T-cell (primary cell): ENCODE measurements at regions not wholly inside any gene's neighbourhood (a gene's known extent, or its start where the extent isn't known, plus 50 kb on each side); places are given as distances from the start of the nearest gene placed in this dataset.

Experiments used
- ATAC-seq, 4 experiments: fragments of 200-7000 bp in 3 of 4; fragments of 150-1000 bp in 1 of 4; cut with Tn5 transposase; replicated peaks in 1 of 4; 1 replicate in 3 of 4; 2 replicates in 1 of 4; pipeline ENCODE4 v1.10.0; 2021; ENCODE audit warnings: moderate library complexity in 3 of 4, mild to moderate bottlenecking in 2 of 4, moderate number of reproducible peaks in 1 of 4
- CTCF ChIA-PET, 2 donors: fragments of 300-600 bp; sonication (Branson Sonifier 250); formaldehyde crosslinking; loops; one replicate each; lab custom pipeline; 2022; ENCODE audit warnings: antibody characterized with exemption in 2 of 2; lab: Charles Lee
- POLR2A ChIA-PET, 2 donors: fragments of 300-600 bp; sonication (Branson Sonifier 250); formaldehyde crosslinking; loops; one replicate each; lab custom pipeline; 2022; ENCODE audit warnings: antibody characterized with exemption in 2 of 2; lab: Charles Lee
- DNase-seq, 35 experiments: peaks; one replicate each; pipeline versions ENCODE4 v3.0.0 to v3.0.0-alpha.2; 2013 to 2023
- H3K27ac ChIP-seq: one replicate; pipeline ENCODE4 v1.5.1; 2013; ENCODE audit warnings: low read length
- H3K27me3 ChIP-seq, 2 experiments: replicated peaks in 1 of 2; 1 replicate in 1 of 2; 2 replicates in 1 of 2; pipeline versions ENCODE4 v1.6.1 to v1.7.0; 2013; ENCODE audit warnings: low read length in 1 of 2, mixed read lengths in 1 of 2; ENCODE audit not compliant: control insufficient read depth in 2 of 2, insufficient read depth in 2 of 2; ENCODE audit errors: extremely low read depth in 1 of 2
- H3K36me3 ChIP-seq, 2 donors: 1 replicate in 1 of 2; 2 replicates in 1 of 2; pipeline versions ENCODE4 v1.6.1 to v1.7.0; 2013; ENCODE audit warnings: low read length in 1 of 2; ENCODE audit not compliant: control insufficient read depth in 2 of 2, insufficient read depth in 1 of 2; ENCODE audit errors: extremely low read depth in 1 of 2
- H3K4me1 ChIP-seq, 2 experiments: 1 replicate in 1 of 2; 2 replicates in 1 of 2; pipeline versions ENCODE4 v1.6.1 to v1.7.0; 2013; ENCODE audit warnings: low read length in 2 of 2, mixed read lengths in 1 of 2; ENCODE audit not compliant: insufficient read depth in 2 of 2, control insufficient read depth in 1 of 2; ENCODE audit errors: extremely low read depth in 1 of 2
- H3K4me3 ChIP-seq, 2 donors: 1 replicate in 1 of 2; 2 replicates in 1 of 2; pipeline versions ENCODE4 v1.5.1 to v1.7.0; 2013; ENCODE audit warnings: mild to moderate bottlenecking in 2 of 2, low read length in 1 of 2, moderate library complexity in 1 of 2; ENCODE audit not compliant: control insufficient read depth in 1 of 2; ENCODE audit errors: extremely low read depth in 1 of 2
- H3K9me3 ChIP-seq: 2 replicates; pipeline ENCODE4 v1.7.0; 2013
- H3K27ac Mint-ChIP-seq, 2 donors: one replicate each; pipeline ENCODE4 v1.8.0; 2020 to 2021; ENCODE audit warnings: mild to moderate bottlenecking in 2 of 2, mixed read lengths in 2 of 2
- H3K27me3 Mint-ChIP-seq, 2 donors: one replicate each; pipeline ENCODE4 v1.8.0; 2021 to 2022; ENCODE audit warnings: mixed read lengths in 2 of 2
- H3K36me3 Mint-ChIP-seq: one replicate; pipeline ENCODE4 v1.8.0; 2021; ENCODE audit warnings: mixed read lengths
- H3K4me1 Mint-ChIP-seq, 3 donors: one replicate each; pipeline ENCODE4 v1.8.0; 2020 to 2022; ENCODE audit warnings: mixed read lengths in 3 of 3, mild to moderate bottlenecking in 1 of 3
- H3K4me3 Mint-ChIP-seq, 3 donors: one replicate each; pipeline ENCODE4 v1.8.0; 2020 to 2022; ENCODE audit warnings: mild to moderate bottlenecking in 3 of 3, mixed read lengths in 3 of 3, moderate library complexity in 3 of 3
- H3K9me3 Mint-ChIP-seq, 3 donors: one replicate each; pipeline ENCODE4 v1.8.0; 2020 to 2022; ENCODE audit warnings: mixed read lengths in 3 of 3
- WGBS: methylation state at CpG from one replicate; pipeline ENCODE4 v1.1.5; 2013; ENCODE audit warnings: missing lambda C conversion rate; ENCODE audit not compliant: insufficient coverage; 5-methylcytosine and 5-hydroxymethylcytosine counted together

- Histone ChIP-seq H3K27me3 (peaks cover 0 to 8% of the 10 kb centered on the region in 2 experiments), H3K4me3 (no peak overlapping the region), H3K27ac (no peak overlapping the region), H3K9me3 (no peaks in the 10 kb centered on the region), H3K4me1 (no peaks in the 10 kb centered on the region), H3K36me3 (no peaks in the 10 kb centered on the region)
- Mint-ChIP-seq H3K36me3 (no peaks in the 10 kb centered on the region), H3K9me3 (no peaks in the 10 kb centered on the region), H3K4me3 (no peak overlapping the region), H3K4me1 (no peaks in the 10 kb centered on the region), H3K27ac (no peak overlapping the region), H3K27me3 (peaks cover 3% of the 10 kb centered on the region in 2 donors)
- no peak for ATAC-seq
- ChIA-PET CTCF (no interaction called here), POLR2A (no interaction called here)
- WGBS, result no CpG with 5 or more reads among the region's 3 CpGs
- no peak for DNase-seq
These were observed 201.0 kb downstream of the CYRIA start for GRCh38 chr2:16464641-16465040.

GRCh38 chr2:16462958-16463357, 202.7 kb downstream of the CYRIA start:
- 15% methylated on average over 4 of the region's 5 CpGs for WGBS
- Histone ChIP-seq H3K4me1 (no peaks in the 10 kb centered on the region), H3K4me3 (no peak overlapping the region), H3K36me3 (no peaks in the 10 kb centered on the region), H3K9me3 (no peaks in the 10 kb centered on the region), H3K27me3 (peaks cover 0 to 8% of the 10 kb centered on the region in 2 experiments), H3K27ac (no peak overlapping the region)
- ChIA-PET CTCF (no interaction called here), POLR2A (no interaction called here)
- Mint-ChIP-seq H3K27me3 (peaks cover 6 to 7% of the 10 kb centered on the region in 2 donors), H3K36me3 (no peaks in the 10 kb centered on the region), H3K4me1 (no peaks in the 10 kb centered on the region), H3K9me3 (peaks cover 0 to 4% (median 0%) of the 10 kb centered on the region in 3 donors), H3K4me3 (no peak overlapping the region), H3K27ac (no peak overlapping the region)
- DNase-seq, result no peak
- no peak for ATAC-seq

GRCh38 chr2:16461672-16462071, 204.0 kb downstream of the CYRIA start:
- ATAC-seq, result no peak
- WGBS, result no CpG with 5 or more reads among the region's 4 CpGs
- DNase-seq, result no peak
- H3K4me1 Mint-ChIP-seq, result no peaks in the 10 kb centered on the region
- ChIA-PET CTCF (no interaction called here), POLR2A (no interaction called here)
- H3K27me3 ChIP-seq, result peaks cover 0 to 4% of the 10 kb centered on the region in 2 experiments
- H3K4me1 ChIP-seq, result no peaks in the 10 kb centered on the region
- no peaks in the 10 kb centered on the region for H3K36me3 ChIP-seq
- no peak overlapping the region for H3K4me3 ChIP-seq
- H3K27ac ChIP-seq, result no peak overlapping the region
- H3K27ac Mint-ChIP-seq, result no peak overlapping the region
- H3K4me3 Mint-ChIP-seq, result no peak overlapping the region
- H3K9me3 ChIP-seq, result no peaks in the 10 kb centered on the region
- peaks cover 0 to 4% (median 0%) of the 10 kb centered on the region in 3 donors for H3K9me3 Mint-ChIP-seq
- peaks cover 6 to 7% of the 10 kb centered on the region in 2 donors for H3K27me3 Mint-ChIP-seq
- H3K36me3 Mint-ChIP-seq, result no peaks in the 10 kb centered on the region

GRCh38 chr2:16459606-16460005, 206.0 kb downstream of the CYRIA start:
- Histone ChIP-seq H3K4me1 (no peaks in the 10 kb centered on the region), H3K9me3 (no peaks in the 10 kb centered on the region), H3K27ac (no peak overlapping the region), H3K36me3 (no peaks in the 10 kb centered on the region), H3K4me3 (no peak overlapping the region), H3K27me3 (no peaks in the 10 kb centered on the region)
- ChIA-PET CTCF (no interaction called here), POLR2A (no interaction called here)
- ATAC-seq (no peak), DNase-seq (no peak)
- no peaks in the 10 kb centered on the region for H3K4me1 Mint-ChIP-seq
- H3K4me3 Mint-ChIP-seq, result no peak overlapping the region
- H3K27me3 Mint-ChIP-seq, result peaks cover 6 to 7% of the 10 kb centered on the region in 2 donors
- no peak overlapping the region for H3K27ac Mint-ChIP-seq
- no peaks in the 10 kb centered on the region for H3K36me3 Mint-ChIP-seq
- H3K9me3 Mint-ChIP-seq, result peaks cover 0 to 4% (median 0%) of the 10 kb centered on the region in 3 donors

- Mint-ChIP-seq H3K36me3 (no peaks in the 10 kb centered on the region), H3K4me3 (no peak overlapping the region), H3K27me3 (peaks cover 3 to 8% of the 10 kb centered on the region in 2 donors), H3K4me1 (no peaks in the 10 kb centered on the region), H3K27ac (no peak overlapping the region), H3K9me3 (peaks cover 0 to 4% (median 0%) of the 10 kb centered on the region in 3 donors)
- Histone ChIP-seq H3K4me3 (no peak overlapping the region), H3K36me3 (no peaks in the 10 kb centered on the region), H3K4me1 (no peaks in the 10 kb centered on the region), H3K27ac (no peak overlapping the region), H3K27me3 (no peaks in the 10 kb centered on the region), H3K9me3 (no peaks in the 10 kb centered on the region)
- no peak for DNase-seq
- WGBS, result 57% methylated on average over 1 of the region's 2 CpGs
- ATAC-seq, result no peak
- POLR2A ChIA-PET, result no interaction called here
- CTCF ChIA-PET, result interaction anchor here in 1 of 2 donors (0.6 kb wide), 1 partner anchor 192 kb away, joined by 3 read pairs; no protein-coding TSS in a partner anchor
These were observed 211.0 kb downstream of the CYRIA start for GRCh38 chr2:16454621-16455020.

GRCh38 chr2:16452123-16452522, 213.5 kb downstream of the CYRIA start:
- Histone ChIP-seq H3K4me1 (no peaks in the 10 kb centered on the region), H3K4me3 (no peak overlapping the region), H3K36me3 (no peaks in the 10 kb centered on the region), H3K27ac (no peak overlapping the region), H3K9me3 (no peaks in the 10 kb centered on the region), H3K27me3 (no peaks in the 10 kb centered on the region)
- no peak for ATAC-seq
- ChIA-PET POLR2A (no interaction called here), CTCF (no interaction called here)
- WGBS, result 88% methylated on average over 4 of the region's 5 CpGs
- no peaks in the 10 kb centered on the region for H3K36me3 Mint-ChIP-seq
- no peaks in the 10 kb centered on the region for H3K4me1 Mint-ChIP-seq
- DNase-seq, result no peak
- no peak overlapping the region for H3K4me3 Mint-ChIP-seq
- no peaks in the 10 kb centered on the region for H3K9me3 Mint-ChIP-seq
- peaks cover 0 to 3% of the 10 kb centered on the region in 2 donors for H3K27me3 Mint-ChIP-seq
- no peak overlapping the region for H3K27ac Mint-ChIP-seq

GRCh38 chr2:16446706-16447105, 218.9 kb downstream of the CYRIA start:
- H3K36me3 ChIP-seq, result no peaks in the 10 kb centered on the region
- H3K27me3 Mint-ChIP-seq, result peaks cover 0 to 5% of the 10 kb centered on the region in 2 donors
- no peaks in the 10 kb centered on the region for H3K27me3 ChIP-seq
- no peak overlapping the region for H3K4me3 Mint-ChIP-seq
- no peaks in the 10 kb centered on the region for H3K4me1 ChIP-seq
- DNase-seq, result no peak
- H3K4me3 ChIP-seq, result no peak overlapping the region
- no peak overlapping the region for H3K27ac ChIP-seq
- H3K4me1 Mint-ChIP-seq, result no peaks in the 10 kb centered on the region
- ChIA-PET POLR2A (no interaction called here), CTCF (no interaction called here)
- no peaks in the 10 kb centered on the region for H3K36me3 Mint-ChIP-seq
- no peak overlapping the region for H3K27ac Mint-ChIP-seq
- no peak for ATAC-seq
- 40% methylated on average over 1 of the region's 1 CpG for WGBS
- no peaks in the 10 kb centered on the region for H3K9me3 Mint-ChIP-seq
- no peaks in the 10 kb centered on the region for H3K9me3 ChIP-seq
